Occipital lobe (tissue), 1 donor: ENCODE measurements at regions not wholly inside any gene's neighbourhood (a gene's known extent, or its start where the extent isn't known, plus 50 kb on each side); places are given as distances from the start of the nearest gene placed in this dataset.
"Not testable (repeated sequence)": the region's sequence is repeated elsewhere in the genome, so short reads cannot be mapped to it uniquely, and the experiment has no call there.

Experiments
- DNase-seq: peaks from one replicate; lab custom pipeline; 2025; lab: John Stamatoyannopoulos, UW

GRCh38 chr10:23493711-23494110, 54.8 kb downstream of the OTUD1 start:
- DNase-seq: no peak

GRCh38 chr10:23496727-23497126, 57.9 kb downstream of the OTUD1 start:
- DNase-seq: no peak

DNA sequence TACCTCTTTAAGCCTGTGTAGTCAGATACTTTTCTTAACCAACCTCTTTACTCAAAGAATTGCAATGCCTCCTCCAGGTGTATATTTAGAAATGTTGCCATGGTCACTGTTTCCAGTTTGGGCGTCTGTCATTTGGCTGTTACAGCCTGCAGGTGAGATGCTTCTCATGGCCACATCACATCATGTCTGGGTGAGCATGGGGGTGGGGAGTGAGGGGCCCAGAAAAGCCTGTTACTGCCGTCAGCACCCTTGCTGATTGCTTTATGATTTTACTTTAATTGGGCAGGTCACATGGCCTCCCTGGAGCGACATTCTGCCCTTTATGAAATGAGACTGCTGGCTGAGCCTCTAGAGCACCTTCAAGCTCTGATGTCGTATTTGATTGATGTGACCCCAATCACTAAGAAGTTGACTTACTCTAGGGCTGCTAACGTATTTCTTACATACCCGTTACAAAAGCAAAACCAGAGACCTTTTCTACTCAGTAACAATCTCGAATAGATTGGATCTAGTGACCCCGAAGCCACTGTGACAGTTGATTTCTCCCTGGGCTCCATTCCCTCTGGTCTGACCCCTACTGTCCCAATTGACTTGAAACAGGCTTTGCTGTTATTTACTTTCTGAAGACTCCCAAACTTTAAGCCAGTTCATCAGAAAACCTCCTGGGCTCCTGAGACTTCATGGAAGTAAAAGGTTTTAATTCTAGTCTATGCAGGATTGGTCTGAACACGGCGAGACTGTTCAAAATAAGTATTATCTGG, 60.7 kb downstream of the OTUD1 start:
- no peak for DNase-seq

DNA sequence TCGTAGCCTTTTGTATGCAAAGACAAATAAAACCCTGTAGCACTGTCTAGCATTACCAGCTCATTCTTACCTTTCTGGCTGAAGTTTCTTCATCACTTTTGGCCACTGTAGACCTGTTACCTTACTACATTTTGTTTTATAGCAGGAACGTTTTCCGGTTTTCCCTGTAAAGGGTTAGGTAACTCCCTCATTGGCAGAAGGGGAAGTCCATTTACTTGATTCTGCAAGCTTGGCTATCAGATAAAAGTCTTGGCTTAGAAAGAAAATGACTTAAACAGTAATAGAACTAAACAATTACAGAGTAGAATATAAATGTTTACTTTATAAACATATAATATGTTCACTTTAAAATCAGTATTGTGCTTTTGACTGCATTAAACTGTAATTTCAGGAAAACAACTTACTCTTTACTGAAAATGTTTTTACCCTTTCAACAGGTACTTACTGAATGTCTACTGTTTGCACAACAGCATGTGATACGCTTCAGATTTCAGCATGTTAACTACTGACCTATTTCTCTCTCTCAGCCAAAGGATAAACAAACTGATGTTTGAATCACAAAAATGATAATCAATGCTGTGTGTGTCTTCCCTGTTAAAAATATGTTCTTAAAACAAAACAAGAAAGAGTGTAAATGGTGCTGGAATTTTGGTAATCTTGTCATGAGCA, 67.1 kb downstream of the OTUD1 start:
- DNase-seq: no peak

DNA sequence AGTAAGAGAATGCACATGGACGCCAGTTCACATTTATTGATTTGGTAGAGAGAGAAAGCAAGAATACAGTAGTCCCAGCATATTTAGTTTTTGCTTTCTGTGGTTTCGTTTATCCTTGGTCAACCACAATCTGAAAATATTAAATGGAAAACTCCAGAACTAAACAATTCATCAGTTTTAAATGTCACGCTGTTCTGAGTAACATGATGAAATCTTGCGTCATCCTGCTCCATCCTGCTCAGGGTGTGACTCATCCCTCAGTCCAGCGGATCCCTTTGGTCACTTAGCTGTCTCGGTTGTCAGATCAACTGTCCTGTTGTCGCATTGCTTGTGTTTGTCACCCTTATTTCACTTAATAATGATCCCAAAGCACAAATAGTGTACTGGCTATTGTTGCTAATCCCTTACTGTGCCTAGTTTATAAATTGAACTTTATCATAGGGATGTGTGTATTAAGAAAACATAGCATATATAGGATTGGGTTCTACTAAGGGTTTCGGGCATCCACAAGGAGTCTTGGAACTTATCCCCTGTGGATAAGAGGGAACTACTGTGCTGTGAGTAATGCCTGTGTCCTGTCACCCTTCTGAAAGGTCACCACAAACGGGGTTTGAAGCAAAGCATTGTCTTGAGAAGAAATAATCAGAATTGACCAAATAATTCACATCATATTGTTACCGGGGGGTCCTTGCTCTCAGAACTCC, 73.6 kb downstream of the OTUD1 start:
- DNase-seq: no peak

- not testable (repeated sequence) for DNase-seq
These were observed 74.7 kb downstream of the OTUD1 start for GRCh38 chr10:23513621-23514020.

GRCh38 chr10:23514321-23514720, 75.4 kb downstream of the OTUD1 start:
- no peak for DNase-seq

DNA sequence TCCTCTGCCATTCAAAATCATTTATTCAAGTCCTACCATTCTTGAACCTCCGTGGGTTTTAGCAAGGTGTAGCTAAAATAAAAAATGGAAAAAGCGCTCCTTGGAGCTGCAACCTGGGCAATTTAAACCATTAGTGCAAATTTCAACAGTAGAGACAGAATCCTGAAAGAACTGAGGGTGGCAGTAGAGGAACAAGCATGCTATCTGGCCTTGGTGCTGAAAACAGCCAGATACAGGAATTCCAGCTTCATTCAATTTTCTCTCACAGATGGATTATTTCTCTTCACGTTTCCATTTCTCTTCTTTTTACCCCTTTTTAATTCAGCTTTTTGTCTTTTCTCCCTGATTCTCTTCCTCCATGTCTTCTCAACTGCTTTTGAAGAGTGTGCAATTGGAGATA, 77.7 kb downstream of the OTUD1 start:
- no peak for DNase-seq

GRCh38 chr10:23517155-23517554, 78.3 kb downstream of the OTUD1 start:
- no peak for DNase-seq

GRCh38 chr10:23521735-23522134, 82.9 kb downstream of the OTUD1 start:
- DNase-seq: no peak

DNA sequence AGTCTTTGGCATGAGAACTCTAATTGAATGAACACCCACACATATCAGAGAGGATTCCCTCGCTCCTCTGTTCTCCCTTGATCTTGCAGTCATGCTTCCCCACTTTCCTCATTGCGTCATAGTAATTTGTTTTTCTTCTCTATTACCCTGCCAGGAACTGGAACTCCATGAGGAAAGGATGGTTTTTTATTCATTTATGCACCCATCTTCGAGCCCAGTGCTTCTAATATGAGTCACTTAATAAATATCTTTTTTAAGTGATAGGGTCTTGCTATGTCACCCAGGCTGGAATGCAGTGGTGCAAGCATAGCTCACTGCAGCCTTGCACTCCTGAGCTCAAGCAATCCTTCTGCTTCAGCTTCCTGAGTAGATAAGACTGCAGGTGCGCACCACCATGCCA, 83.5 kb downstream of the OTUD1 start:
- no peak for DNase-seq

DNA sequence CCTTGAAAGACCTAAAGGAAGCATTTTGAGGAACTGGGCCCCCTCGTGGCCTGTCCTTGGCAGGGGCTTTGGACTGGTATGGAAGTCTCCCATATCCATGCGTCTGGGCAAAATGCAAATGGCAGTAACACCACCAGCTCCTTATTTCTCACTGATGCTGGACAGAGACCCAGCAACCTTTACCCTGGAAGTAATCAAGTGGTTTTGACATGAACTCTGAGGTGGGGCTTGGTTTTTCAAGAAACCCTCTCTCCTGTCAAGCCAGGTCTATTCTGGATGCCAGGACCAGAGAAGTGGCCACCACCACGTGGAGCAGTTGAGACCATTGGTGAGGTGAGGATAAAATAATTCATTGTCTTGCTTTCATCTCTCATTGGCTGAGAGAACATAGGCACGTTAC, 84.4 kb downstream of the OTUD1 start:
- no peak for DNase-seq

- no peak for DNase-seq
These were observed 86.5 kb downstream of the OTUD1 start for GRCh38 chr10:23525406-23525805.

DNA sequence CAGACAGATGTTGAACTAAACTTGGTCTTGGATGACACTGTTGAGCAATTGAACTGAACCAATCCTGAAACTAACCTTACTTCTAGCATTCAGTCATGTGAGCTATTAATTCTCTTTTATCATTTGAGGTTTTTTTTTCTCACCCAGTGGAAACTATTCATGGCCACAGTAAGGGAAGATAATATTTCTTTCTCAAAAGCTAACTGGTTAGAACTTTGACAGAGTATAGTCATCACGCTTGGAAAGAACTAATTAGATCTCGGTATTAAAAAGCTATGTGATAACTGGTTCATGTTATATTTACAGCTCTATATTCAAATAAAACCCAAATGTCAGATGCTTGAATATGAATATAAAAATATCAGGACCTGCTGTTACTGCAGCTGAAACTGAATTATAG, 89.5 kb downstream of the OTUD1 start:
- DNase-seq: no peak

DNA sequence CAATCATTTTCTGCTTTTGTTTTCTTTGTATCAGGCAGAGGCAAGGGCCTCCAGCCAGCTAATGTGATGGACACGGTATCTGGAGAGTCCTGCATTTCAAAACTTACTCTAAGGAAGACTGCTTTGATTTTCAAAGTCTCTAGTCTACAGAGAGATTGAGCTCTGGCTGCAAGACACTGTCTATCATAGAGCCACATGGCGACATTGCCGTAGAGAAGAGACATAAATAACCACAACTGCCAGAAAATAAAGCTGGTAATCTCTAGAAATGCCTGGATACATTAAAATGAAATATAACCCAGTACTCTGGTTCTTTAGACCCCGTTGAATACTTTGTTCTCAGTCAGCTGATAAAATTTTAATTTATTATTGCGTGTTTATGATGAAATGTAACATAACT, 90.8 kb downstream of the OTUD1 start:
- DNase-seq: no peak

- no peak for DNase-seq
These were observed 91.2 kb downstream of the OTUD1 start for GRCh38 chr10:23530079-23530478.

DNA sequence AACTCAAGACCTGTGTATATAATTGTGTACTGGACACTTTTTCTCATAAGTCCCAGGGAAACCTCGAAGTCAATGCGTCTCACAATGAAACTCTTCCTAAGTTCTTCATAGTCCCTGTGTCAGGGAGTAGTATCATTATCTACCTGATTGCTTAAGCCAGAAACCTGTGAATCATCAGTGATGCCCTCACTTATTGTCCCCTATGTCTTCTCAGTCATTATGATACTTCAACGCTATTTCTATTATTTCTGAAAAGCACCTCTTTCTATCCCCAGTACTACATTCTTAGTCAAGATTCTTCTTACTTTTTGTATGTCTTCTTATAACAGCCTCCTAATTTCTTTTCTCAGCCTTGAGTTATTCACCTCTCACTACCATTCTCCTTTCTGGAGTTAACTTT, 94.3 kb downstream of the OTUD1 start:
- no peak for DNase-seq

GRCh38 chr10:23534326-23534725, 95.5 kb downstream of the OTUD1 start:
- no peak for DNase-seq

DNA sequence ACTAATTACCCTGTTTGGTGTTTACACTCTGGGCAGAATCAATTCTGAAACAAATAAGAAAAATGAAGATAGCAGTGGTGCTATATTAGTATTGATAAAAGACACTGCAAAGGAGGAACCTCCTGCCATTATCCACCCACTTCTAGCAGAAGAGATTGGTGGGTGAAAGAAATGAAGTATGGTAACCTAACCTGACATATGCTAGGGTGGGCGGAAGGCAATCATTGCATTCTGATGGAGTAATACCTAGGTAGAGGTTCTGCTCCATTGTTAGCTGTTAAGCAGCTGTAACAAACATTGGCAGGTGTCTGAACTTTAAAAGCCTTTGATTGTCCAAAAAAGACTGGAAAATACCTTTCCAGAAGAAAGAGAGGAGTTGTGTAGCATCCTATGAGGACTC, 95.9 kb downstream of the OTUD1 start:
- no peak for DNase-seq

DNA sequence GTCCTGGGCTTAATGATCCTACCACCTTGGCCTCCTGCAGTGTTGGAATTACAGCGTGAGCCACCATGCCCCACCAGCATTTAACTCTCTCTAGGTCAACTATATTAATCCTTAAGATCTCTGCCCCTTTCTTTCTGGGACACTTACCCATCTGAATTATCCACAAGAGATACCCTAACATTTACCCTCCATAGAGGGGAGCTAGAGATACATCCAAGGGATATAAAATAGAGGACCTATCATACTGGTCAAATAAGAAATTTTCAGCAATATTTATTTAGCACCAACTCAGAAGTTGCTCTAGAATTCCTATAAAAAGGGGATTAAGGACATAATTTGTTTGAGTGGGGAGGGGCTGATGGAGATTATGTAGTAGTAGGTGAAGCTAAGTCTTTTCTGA, 96.5 kb downstream of the OTUD1 start:
- no peak for DNase-seq

GRCh38 chr10:23538968-23539367, 100.1 kb downstream of the OTUD1 start:
- no peak for DNase-seq

GRCh38 chr10:23540401-23541030, 101.6 kb downstream of the OTUD1 start:
- no peak for DNase-seq
